WTC11 (cell line): ENCODE measurements at regions not wholly inside any gene's neighbourhood (a gene's known extent, or its start where the extent isn't known, plus 50 kb on each side); places are given as distances from the start of the nearest gene placed in this dataset.

ENCODE experiments used
- ATF1 ChIP-seq: sonication (generic); formaldehyde crosslinking; IDR thresholded peaks from 2 replicates; pipeline ENCODE4 v1.8.1; 2023; ENCODE audit warnings: mild to moderate bottlenecking, moderate library complexity, missing genetic modification reagents
- ATF6 ChIP-seq: sonication (generic); formaldehyde crosslinking; IDR thresholded peaks from 2 replicates; pipeline ENCODE4 v1.8.1; 2023; ENCODE audit warnings: mild to moderate bottlenecking, missing genetic modification reagents
- IRF1 ChIP-seq: sonication (generic); formaldehyde crosslinking; IDR thresholded peaks from 2 replicates; pipeline ENCODE4 v1.8.0; 2023; ENCODE audit warnings: missing genetic modification reagents
- JUN ChIP-seq: sonication (generic); formaldehyde crosslinking; IDR thresholded peaks from 2 replicates; pipeline ENCODE4 v1.8.0; 2023; ENCODE audit warnings: mild to moderate bottlenecking, missing genetic modification reagents
- MAX ChIP-seq: sonication (generic); formaldehyde crosslinking; IDR thresholded peaks from 2 replicates; pipeline ENCODE4 v1.8.0; 2022; ENCODE audit warnings: mild to moderate bottlenecking, missing genetic modification reagents
- ZNF317 ChIP-seq: sonication (generic); formaldehyde crosslinking; IDR thresholded peaks from 2 replicates; pipeline ENCODE4 v1.8.1; 2023; ENCODE audit warnings: low read depth, mild to moderate bottlenecking, moderate library complexity, missing genetic modification reagents, borderline replicate concordance
- ZNF416 ChIP-seq: fragments of 250-450 bp; sonication (Bioruptor Pico); IDR thresholded peaks from 2 replicates; pipeline ENCODE4 v1.9.0; 2021; ENCODE audit warnings: mild to moderate bottlenecking, inconsistent platforms
- ZNF532 ChIP-seq: fragments of 250-450 bp; sonication (Bioruptor Pico); IDR thresholded peaks from 2 replicates; pipeline ENCODE4 v1.9.0; 2021; ENCODE audit warnings: mild to moderate bottlenecking, borderline replicate concordance
- TF ChIP-seq, protein P1 (sequence below): fragments of 200-600 bp; IDR thresholded peaks from 2 replicates; pipeline ENCODE4 v1.8.0; 2022; ENCODE audit warnings: antibody characterized with exemption
- TF ChIP-seq, protein P2 (sequence below): sonication (generic); formaldehyde crosslinking; IDR thresholded peaks from 2 replicates; pipeline ENCODE4 v1.8.1; 2023; ENCODE audit warnings: mild to moderate bottlenecking, moderate library complexity, missing genetic modification reagents
- TF ChIP-seq, protein P3 (sequence below): sonication (generic); formaldehyde crosslinking; IDR thresholded peaks from 2 replicates; pipeline ENCODE4 v1.8.1; 2022; ENCODE audit warnings: low read depth, missing genetic modification reagents, borderline replicate concordance
- TF ChIP-seq, protein P4 (sequence below): fragments of 250-450 bp; sonication (Bioruptor Pico); IDR thresholded peaks from 2 replicates; pipeline ENCODE4 v1.8.0; 2021; ENCODE audit warnings: mild to moderate bottlenecking

DNA sequence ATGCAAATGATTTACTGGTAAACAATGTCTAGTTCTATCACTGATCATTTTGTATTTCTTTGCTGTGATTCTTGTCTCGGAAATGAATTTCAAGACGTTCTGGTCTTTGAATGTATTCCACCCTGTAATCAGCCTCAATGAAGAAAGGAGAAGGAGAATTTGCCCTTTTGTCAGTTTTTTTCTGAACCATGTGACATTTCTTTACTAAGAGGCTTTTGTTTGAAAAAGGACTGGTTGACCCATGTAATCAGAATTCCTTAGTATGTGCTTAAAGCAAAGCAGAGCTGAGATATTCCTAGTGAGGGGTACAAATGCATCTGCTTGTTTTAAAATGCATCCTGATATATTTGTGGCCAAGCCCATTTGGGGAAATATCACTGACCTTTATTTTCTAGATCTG lies 581.6 kb downstream of the ETV1 start:
- TF ChIP-seq, protein P1, sequence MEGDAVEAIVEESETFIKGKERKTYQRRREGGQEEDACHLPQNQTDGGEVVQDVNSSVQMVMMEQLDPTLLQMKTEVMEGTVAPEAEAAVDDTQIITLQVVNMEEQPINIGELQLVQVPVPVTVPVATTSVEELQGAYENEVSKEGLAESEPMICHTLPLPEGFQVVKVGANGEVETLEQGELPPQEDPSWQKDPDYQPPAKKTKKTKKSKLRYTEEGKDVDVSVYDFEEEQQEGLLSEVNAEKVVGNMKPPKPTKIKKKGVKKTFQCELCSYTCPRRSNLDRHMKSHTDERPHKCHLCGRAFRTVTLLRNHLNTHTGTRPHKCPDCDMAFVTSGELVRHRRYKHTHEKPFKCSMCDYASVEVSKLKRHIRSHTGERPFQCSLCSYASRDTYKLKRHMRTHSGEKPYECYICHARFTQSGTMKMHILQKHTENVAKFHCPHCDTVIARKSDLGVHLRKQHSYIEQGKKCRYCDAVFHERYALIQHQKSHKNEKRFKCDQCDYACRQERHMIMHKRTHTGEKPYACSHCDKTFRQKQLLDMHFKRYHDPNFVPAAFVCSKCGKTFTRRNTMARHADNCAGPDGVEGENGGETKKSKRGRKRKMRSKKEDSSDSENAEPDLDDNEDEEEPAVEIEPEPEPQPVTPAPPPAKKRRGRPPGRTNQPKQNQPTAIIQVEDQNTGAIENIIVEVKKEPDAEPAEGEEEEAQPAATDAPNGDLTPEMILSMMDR = no peak
- TF ChIP-seq ZNF317 (CRISPR knock-in tag) = no peak
- TF ChIP-seq ATF1 (CRISPR knock-in tag) = no peak
- no peak for TF ChIP-seq ZNF532
- TF ChIP-seq IRF1 (CRISPR knock-in tag) = no peak
- TF ChIP-seq, protein P2, sequence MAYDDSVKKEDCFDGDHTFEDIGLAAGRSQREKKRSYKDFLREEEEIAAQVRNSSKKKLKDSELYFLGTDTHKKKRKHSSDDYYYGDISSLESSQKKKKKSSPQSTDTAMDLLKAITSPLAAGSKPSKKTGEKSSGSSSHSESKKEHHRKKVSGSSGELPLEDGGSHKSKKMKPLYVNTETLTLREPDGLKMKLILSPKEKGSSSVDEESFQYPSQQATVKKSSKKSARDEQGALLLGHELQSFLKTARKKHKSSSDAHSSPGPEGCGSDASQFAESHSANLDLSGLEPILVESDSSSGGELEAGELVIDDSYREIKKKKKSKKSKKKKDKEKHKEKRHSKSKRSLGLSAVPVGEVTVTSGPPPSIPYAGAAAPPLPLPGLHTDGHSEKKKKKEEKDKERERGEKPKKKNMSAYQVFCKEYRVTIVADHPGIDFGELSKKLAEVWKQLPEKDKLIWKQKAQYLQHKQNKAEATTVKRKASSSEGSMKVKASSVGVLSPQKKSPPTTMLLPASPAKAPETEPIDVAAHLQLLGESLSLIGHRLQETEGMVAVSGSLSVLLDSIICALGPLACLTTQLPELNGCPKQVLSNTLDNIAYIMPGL (CRISPR knock-in tag) = no peak
- no peak for TF ChIP-seq MAX
- no peak for TF ChIP-seq ATF6 (CRISPR knock-in tag)
- TF ChIP-seq, protein P3, sequence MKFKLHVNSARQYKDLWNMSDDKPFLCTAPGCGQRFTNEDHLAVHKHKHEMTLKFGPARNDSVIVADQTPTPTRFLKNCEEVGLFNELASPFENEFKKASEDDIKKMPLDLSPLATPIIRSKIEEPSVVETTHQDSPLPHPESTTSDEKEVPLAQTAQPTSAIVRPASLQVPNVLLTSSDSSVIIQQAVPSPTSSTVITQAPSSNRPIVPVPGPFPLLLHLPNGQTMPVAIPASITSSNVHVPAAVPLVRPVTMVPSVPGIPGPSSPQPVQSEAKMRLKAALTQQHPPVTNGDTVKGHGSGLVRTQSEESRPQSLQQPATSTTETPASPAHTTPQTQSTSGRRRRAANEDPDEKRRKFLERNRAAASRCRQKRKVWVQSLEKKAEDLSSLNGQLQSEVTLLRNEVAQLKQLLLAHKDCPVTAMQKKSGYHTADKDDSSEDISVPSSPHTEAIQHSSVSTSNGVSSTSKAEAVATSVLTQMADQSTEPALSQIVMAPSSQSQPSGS = no peak
- TF ChIP-seq, protein P4, sequence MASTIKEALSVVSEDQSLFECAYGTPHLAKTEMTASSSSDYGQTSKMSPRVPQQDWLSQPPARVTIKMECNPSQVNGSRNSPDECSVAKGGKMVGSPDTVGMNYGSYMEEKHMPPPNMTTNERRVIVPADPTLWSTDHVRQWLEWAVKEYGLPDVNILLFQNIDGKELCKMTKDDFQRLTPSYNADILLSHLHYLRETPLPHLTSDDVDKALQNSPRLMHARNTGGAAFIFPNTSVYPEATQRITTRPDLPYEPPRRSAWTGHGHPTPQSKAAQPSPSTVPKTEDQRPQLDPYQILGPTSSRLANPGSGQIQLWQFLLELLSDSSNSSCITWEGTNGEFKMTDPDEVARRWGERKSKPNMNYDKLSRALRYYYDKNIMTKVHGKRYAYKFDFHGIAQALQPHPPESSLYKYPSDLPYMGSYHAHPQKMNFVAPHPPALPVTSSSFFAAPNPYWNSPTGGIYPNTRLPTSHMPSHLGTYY (CRISPR knock-in tag) = no peak
- TF ChIP-seq ZNF416 (CRISPR knock-in tag) = no peak
- no peak for TF ChIP-seq JUN (CRISPR knock-in tag)
